HepG2 (cell line): ENCODE measurements at regions not wholly inside any gene's neighbourhood (a gene's known extent, or its start where the extent isn't known, plus 50 kb on each side); places are given as distances from the start of the nearest gene placed in this dataset.

Experiments used
- CENPT ChIP-seq: sonication (generic); formaldehyde crosslinking; IDR thresholded peaks from 2 replicates; pipeline ENCODE4 v1.8.0; 2022; ENCODE audit warnings: low read depth, mild to moderate bottlenecking, moderate library complexity, missing genetic modification reagents
- FOXP1 ChIP-seq, 2 experiments: fragments of 450-650 bp in 1 of 2; IDR thresholded peaks; 2 replicates each; pipeline ENCODE4 v1.6.1; 2017 to 2018; ENCODE audit warnings: antibody characterized with exemption in 1 of 2
- KDM3A ChIP-seq: IDR thresholded peaks from 2 replicates; pipeline ENCODE4 v1.6.1; 2018; ENCODE audit warnings: low read depth, missing compliant biosample characterization
- MAF1 ChIP-seq: sonication (generic); formaldehyde crosslinking; IDR thresholded peaks from 2 replicates; pipeline ENCODE4 v1.5.0; 2020; ENCODE audit warnings: missing genetic modification reagents, borderline replicate concordance
- MXD1 ChIP-seq: sonication (generic); formaldehyde crosslinking; IDR thresholded peaks from 2 replicates; pipeline ENCODE4 v1.4.0; 2020; ENCODE audit warnings: mild to moderate bottlenecking, missing genetic modification reagents
- NR3C1 ChIP-seq: sonication (generic); formaldehyde crosslinking; IDR thresholded peaks from 2 replicates; pipeline ENCODE4 v1.4.0; 2020; ENCODE audit warnings: missing genetic modification reagents
- SOX5 ChIP-seq: IDR thresholded peaks from 2 replicates; pipeline ENCODE4 v1.6.1; 2016; ENCODE audit warnings: borderline replicate concordance
- SP1 ChIP-seq, 2 experiments: fragments of 450-650 bp in 1 of 2; sonication (generic) in 1 of 2; formaldehyde crosslinking in 1 of 2; IDR thresholded peaks; 2 replicates each; pipeline versions ENCODE4 v1.4.0 to v1.6.1; 2016 to 2020; ENCODE audit warnings: missing genetic modification reagents in 1 of 2
- YY1 ChIP-seq: IDR thresholded peaks from 2 replicates; pipeline ENCODE4 v1.6.1; 2011; ENCODE audit warnings: low read length, low read depth, moderate library complexity, mild to moderate bottlenecking; ENCODE audit not compliant: insufficient read depth, insufficient replicate concordance
- ZBED4 ChIP-seq: sonication (generic); formaldehyde crosslinking; IDR thresholded peaks from 2 replicates; pipeline ENCODE4 v1.4.0; 2020; ENCODE audit warnings: missing genetic modification reagents, borderline replicate concordance
- ZBTB46 ChIP-seq: sonication (generic); formaldehyde crosslinking; IDR thresholded peaks from 2 replicates; pipeline ENCODE4 v1.4.0; 2020; ENCODE audit warnings: mild to moderate bottlenecking, missing genetic modification reagents, borderline replicate concordance
- ZMYM3 ChIP-seq: sonication (generic); formaldehyde crosslinking; IDR thresholded peaks from 2 replicates; pipeline ENCODE4 v1.5.1; 2020; ENCODE audit warnings: mild to moderate bottlenecking, missing genetic modification reagents
- ZNF441 ChIP-seq: sonication (generic); formaldehyde crosslinking; IDR thresholded peaks from 2 replicates; pipeline ENCODE4 v1.7.0; 2021; ENCODE audit warnings: missing genetic modification reagents, borderline replicate concordance
- ZNF883 ChIP-seq: sonication (generic); formaldehyde crosslinking; IDR thresholded peaks from 2 replicates; pipeline ENCODE4 v1.5.1; 2020; ENCODE audit warnings: mild to moderate bottlenecking, missing genetic modification reagents; ENCODE audit errors: not compliant biosample characterization
- TF ChIP-seq, protein P1 (sequence below): sonication (generic); formaldehyde crosslinking; IDR thresholded peaks from 2 replicates; pipeline ENCODE4 v1.5.0; 2020; ENCODE audit warnings: mild to moderate bottlenecking, missing genetic modification reagents, borderline replicate concordance

DNA sequence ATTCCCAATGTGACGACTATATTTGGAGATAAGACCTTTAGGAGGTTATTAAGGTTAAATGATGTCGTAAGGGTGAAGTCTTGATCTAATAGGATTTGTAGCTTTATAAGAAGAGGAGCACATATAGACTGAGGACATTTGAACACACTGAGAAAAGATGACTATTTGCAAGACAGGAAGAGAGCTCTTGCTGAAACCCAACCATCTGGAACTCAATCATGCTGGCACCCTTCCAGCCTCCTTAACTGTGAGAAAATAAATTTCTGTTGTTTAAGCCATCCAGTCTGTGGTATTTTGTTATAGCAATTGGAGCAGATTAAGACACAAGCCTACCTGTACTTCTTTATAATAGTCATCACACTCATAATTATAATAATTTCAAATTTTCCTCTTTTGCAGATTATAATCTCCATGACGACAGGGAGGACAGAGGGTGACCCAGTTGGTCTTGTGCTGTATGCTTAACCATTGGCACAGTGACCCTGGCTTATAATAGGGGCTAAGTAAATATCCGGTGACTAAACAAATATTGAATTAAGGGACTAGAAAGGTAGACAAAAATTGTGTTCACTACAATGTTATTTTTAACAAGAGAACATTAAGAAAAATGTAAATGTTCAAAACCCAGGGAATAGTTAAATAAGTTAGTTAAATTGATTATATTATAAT lies 206.4 kb upstream of the HDDC2 start (continued):
- TF ChIP-seq, protein P1, sequence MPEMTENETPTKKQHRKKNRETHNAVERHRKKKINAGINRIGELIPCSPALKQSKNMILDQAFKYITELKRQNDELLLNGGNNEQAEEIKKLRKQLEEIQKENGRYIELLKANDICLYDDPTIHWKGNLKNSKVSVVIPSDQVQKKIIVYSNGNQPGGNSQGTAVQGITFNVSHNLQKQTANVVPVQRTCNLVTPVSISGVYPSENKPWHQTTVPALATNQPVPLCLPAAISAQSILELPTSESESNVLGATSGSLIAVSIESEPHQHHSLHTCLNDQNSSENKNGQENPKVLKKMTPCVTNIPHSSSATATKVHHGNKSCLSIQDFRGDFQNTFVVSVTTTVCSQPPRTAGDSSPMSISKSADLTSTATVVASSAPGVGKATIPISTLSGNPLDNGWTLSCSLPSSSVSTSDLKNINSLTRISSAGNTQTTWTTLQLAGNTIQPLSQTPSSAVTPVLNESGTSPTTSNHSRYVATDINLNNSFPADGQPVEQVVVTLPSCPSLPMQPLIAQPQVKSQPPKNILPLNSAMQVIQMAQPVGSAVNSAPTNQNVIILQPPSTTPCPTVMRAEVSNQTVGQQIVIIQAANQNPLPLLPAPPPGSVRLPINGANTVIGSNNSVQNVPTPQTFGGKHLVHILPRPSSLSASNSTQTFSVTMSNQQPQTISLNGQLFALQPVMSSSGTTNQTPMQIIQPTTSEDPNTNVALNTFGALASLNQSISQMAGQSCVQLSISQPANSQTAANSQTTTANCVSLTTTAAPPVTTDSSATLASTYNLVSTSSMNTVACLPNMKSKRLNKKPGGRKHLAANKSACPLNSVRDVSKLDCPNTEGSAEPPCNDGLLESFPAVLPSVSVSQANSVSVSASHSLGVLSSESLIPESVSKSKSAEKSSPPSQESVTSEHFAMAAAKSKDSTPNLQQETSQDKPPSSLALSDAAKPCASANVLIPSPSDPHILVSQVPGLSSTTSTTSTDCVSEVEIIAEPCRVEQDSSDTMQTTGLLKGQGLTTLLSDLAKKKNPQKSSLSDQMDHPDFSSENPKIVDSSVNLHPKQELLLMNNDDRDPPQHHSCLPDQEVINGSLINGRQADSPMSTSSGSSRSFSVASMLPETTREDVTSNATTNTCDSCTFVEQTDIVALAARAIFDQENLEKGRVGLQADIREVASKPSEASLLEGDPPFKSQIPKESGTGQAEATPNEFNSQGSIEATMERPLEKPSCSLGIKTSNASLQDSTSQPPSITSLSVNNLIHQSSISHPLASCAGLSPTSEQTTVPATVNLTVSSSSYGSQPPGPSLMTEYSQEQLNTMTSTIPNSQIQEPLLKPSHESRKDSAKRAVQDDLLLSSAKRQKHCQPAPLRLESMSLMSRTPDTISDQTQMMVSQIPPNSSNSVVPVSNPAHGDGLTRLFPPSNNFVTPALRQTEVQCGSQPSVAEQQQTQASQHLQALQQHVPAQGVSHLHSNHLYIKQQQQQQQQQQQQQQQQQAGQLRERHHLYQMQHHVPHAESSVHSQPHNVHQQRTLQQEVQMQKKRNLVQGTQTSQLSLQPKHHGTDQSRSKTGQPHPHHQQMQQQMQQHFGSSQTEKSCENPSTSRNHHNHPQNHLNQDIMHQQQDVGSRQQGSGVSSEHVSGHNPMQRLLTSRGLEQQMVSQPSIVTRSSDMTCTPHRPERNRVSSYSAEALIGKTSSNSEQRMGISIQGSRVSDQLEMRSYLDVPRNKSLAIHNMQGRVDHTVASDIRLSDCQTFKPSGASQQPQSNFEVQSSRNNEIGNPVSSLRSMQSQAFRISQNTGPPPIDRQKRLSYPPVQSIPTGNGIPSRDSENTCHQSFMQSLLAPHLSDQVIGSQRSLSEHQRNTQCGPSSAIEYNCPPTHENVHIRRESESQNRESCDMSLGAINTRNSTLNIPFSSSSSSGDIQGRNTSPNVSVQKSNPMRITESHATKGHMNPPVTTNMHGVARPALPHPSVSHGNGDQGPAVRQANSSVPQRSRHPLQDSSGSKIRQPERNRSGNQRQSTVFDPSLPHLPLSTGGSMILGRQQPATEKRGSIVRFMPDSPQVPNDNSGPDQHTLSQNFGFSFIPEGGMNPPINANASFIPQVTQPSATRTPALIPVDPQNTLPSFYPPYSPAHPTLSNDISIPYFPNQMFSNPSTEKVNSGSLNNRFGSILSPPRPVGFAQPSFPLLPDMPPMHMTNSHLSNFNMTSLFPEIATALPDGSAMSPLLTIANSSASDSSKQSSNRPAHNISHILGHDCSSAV: no peak
- TF ChIP-seq SP1 (IDR thresholded peaks at IDR 0.05) (no peak), SP1 (CRISPR knock-in tag; IDR thresholded peaks at IDR 0.05) (no peak), KDM3A (CRISPR knock-in tag) (no peak), ZNF883 (no peak), MXD1 (CRISPR knock-in tag) (no peak), NR3C1 (CRISPR knock-in tag) (no peak), FOXP1 (IDR thresholded peaks at IDR 0.05) (no peak), FOXP1 (CRISPR knock-in tag; IDR thresholded peaks at IDR 0.05) (peak; percentile 39; the same call in 1 of the 2 replicates), YY1 (no peak), CENPT (no peak), ZBED4 (CRISPR knock-in tag) (no peak), ZMYM3 (CRISPR knock-in tag) (no peak), SOX5 (CRISPR knock-in tag) (peak; percentile 54; the same call in 1 of the 2 replicates), MAF1 (CRISPR knock-in tag) (no peak), ZBTB46 (CRISPR knock-in tag) (no peak), ZNF441 (CRISPR knock-in tag) (no peak)
